ENCODE measurements at regions not wholly inside any gene's neighbourhood (a gene's known extent, or its start where the extent isn't known, plus 50 kb on each side); places are given as distances from the start of the nearest gene placed in this dataset.

GRCh38 chr3:159899166-159899565, 89.5 kb upstream of the IL12A start:
- H3K4me3 ChIP-seq (ENCODE audit: low read length): no peak overlapping the region
- TF ChIP-seq ZNF274 (IDR thresholded peaks at IDR 0.05; ENCODE audit: low read depth, low read length): no peak

GRCh38 chr3:159902546-159903314, 85.9 kb upstream of the IL12A start:
- no peak for TF ChIP-seq ZNF274 (IDR thresholded peaks at IDR 0.05; ENCODE audit: low read depth, low read length)
- H3K4me3 ChIP-seq (ENCODE audit: low read length): no peak overlapping the region

- no peak overlapping the region for H3K4me3 ChIP-seq (ENCODE audit: low read length)
- TF ChIP-seq ZNF274 (IDR thresholded peaks at IDR 0.05; ENCODE audit: low read depth, low read length): no peak
Observed at GRCh38 chr3:159904455-159904854, 84.2 kb upstream of the IL12A start.

GRCh38 chr3:159904911-159905310, 83.7 kb upstream of the IL12A start:
- TF ChIP-seq ZNF274 (IDR thresholded peaks at IDR 0.05; ENCODE audit: low read depth, low read length): no peak
- H3K4me3 ChIP-seq (ENCODE audit: low read length): no peak overlapping the region

GRCh38 chr3:159907828-159908227, 80.8 kb upstream of the IL12A start:
- no peak for TF ChIP-seq ZNF274 (IDR thresholded peaks at IDR 0.05; ENCODE audit: low read depth, low read length)
- H3K4me3 ChIP-seq (ENCODE audit: low read length): no peak overlapping the region

- peak overlapping the region; percentile 42; the same call in 1 of the 2 replicates for H3K4me3 ChIP-seq (ENCODE audit: low read length)
- no peak for TF ChIP-seq ZNF274 (IDR thresholded peaks at IDR 0.05; ENCODE audit: low read depth, low read length)
Observed at GRCh38 chr3:159910991-159911663, 77.5 kb upstream of the IL12A start.

- no peak for TF ChIP-seq ZNF274 (IDR thresholded peaks at IDR 0.05; ENCODE audit: low read depth, low read length)
- H3K4me3 ChIP-seq (ENCODE audit: low read length): peak overlapping the region; percentile 42; the same call in 1 of the 2 replicates
Observed at GRCh38 chr3:159911664-159912037, 77.0 kb upstream of the IL12A start.

GRCh38 chr3:159913712-159914414, 74.8 kb upstream of the IL12A start:
- TF ChIP-seq ZNF274 (IDR thresholded peaks at IDR 0.05; ENCODE audit: low read depth, low read length): no peak
- H3K4me3 ChIP-seq (ENCODE audit: low read length): no peak overlapping the region

GRCh38 chr3:159914426-159914825, 74.2 kb upstream of the IL12A start:
- no peak overlapping the region for H3K4me3 ChIP-seq (ENCODE audit: low read length)
- TF ChIP-seq ZNF274 (IDR thresholded peaks at IDR 0.05; ENCODE audit: low read depth, low read length): no peak

- no peak for TF ChIP-seq ZNF274 (IDR thresholded peaks at IDR 0.05; ENCODE audit: low read depth, low read length)
- H3K4me3 ChIP-seq (ENCODE audit: low read length): no peak overlapping the region
Observed at GRCh38 chr3:159916052-159916451, 72.6 kb upstream of the IL12A start.

- TF ChIP-seq ZNF274 (IDR thresholded peaks at IDR 0.05; ENCODE audit: low read depth, low read length): no peak
- no peak overlapping the region for H3K4me3 ChIP-seq (ENCODE audit: low read length)
Observed at GRCh38 chr3:159917141-159917540, 71.5 kb upstream of the IL12A start.

- no peak overlapping the region for H3K4me3 ChIP-seq (ENCODE audit: low read length)
- TF ChIP-seq ZNF274 (IDR thresholded peaks at IDR 0.05; ENCODE audit: low read depth, low read length): no peak
Observed at GRCh38 chr3:159919873-159920272, 68.8 kb upstream of the IL12A start.

GRCh38 chr3:159922193-159922840, 66.3 kb upstream of the IL12A start:
- no peak for TF ChIP-seq ZNF274 (IDR thresholded peaks at IDR 0.05; ENCODE audit: low read depth, low read length)
- no peak overlapping the region for H3K4me3 ChIP-seq (ENCODE audit: low read length)

- no peak for TF ChIP-seq ZNF274 (IDR thresholded peaks at IDR 0.05; ENCODE audit: low read depth, low read length)
- no peak overlapping the region for H3K4me3 ChIP-seq (ENCODE audit: low read length)
Observed at GRCh38 chr3:159922861-159923312, 65.7 kb upstream of the IL12A start.
